Astrocyte (in vitro differentiated cells and primary cell): ENCODE measurements at regions not wholly inside any gene's neighbourhood (a gene's known extent, or its start where the extent isn't known, plus 50 kb on each side); places are given as distances from the start of the nearest gene placed in this dataset.

ENCODE experiments used
- CTCF ChIP-seq: IDR thresholded peaks from 2 replicates; pipeline ENCODE4 v1.5.1; 2011; ENCODE audit warnings: low read depth, mild to moderate bottlenecking, inconsistent platforms, low read length, moderate library complexity; ENCODE audit not compliant: insufficient read depth
- EZH2 ChIP-seq: IDR thresholded peaks from 2 replicates; pipeline ENCODE4 v1.6.1; 2012; ENCODE audit warnings: mild to moderate bottlenecking, low read length, inconsistent platforms; ENCODE audit not compliant: insufficient read depth

DNA sequence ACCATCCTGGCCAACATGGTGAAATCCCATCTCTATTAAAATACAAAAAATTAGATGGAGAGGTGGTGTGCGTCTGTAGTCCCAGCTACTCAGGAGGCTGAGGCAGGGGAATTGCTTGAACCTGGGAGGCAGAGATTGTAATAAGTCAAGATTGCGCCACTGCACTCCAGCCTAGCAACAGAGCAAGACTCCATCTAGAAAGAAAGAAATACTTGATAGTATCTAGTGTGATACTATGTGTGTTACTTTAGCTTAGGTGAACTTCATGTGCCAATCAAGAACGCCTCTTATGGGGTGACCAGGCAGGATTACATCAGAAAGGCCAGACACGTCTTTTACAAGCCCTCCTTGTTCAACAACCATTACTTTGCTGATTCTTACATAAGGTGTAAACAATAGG, 107.1 kb downstream of the TMEM170B start:
- TF ChIP-seq EZH2 (no peak), CTCF (no peak)
